ENCODE measurements at regions not wholly inside any gene's neighbourhood (a gene's known extent, or its start where the extent isn't known, plus 50 kb on each side); places are given as distances from the start of the nearest gene placed in this dataset.
A peak's percentile ranks its signal among the peaks of the same experiment; 100 is the strongest.

DNA sequence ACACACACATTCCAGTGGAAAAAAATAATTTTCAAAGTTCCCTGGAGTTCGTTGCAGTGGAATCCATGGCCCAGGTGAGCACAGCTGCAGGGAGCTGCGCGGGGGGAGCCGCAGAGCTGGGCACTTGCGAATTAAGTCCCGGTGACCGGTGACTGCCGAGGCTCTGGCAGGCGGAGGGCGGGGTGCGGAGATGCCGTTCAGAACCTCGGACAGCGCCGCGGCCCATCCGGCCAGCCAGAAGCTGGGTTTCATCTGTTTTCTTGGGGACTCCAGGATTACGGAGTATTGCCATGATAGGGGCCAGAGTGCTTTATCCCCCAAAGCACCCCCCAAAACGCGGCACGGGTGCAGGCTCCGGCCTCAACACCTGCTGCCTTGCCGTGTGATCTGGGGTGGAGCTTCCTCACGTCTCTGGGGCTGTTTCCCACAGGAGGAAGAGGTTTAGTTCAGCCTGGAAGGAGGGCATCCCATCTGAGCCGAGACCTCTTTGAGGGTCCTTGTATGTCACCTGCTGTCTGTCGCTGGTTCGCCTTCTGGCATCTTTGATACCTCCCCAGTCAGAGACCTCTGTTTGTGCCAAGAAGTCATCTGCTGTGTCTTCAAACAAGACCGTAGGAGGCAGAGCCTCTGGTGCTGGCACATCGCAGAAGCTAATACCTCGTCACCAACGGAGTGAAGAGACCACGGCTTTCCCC, 99.4 kb downstream of the YTHDF1 start:
- ChIA-PET POLR2A (no interaction called here), CTCF (interaction anchor here (0.7 kb wide), 1 partner anchor 66 kb away, joined by 3 read pairs; no protein-coding TSS in a partner anchor)
- DNase-seq (ENCODE audit: extremely low spot score), result peak; percentile 52
- TF ChIP-seq CTCF (IDR thresholded peaks at IDR 0.05; ENCODE audit: control extremely low read depth, extremely low read depth, low read depth, missing control alignments), result no peak

- no peak for DNase-seq (ENCODE audit: extremely low spot score)
- ChIA-PET CTCF (no interaction called here), POLR2A (no interaction called here)
- no peak for TF ChIP-seq CTCF (IDR thresholded peaks at IDR 0.05; ENCODE audit: control extremely low read depth, extremely low read depth, low read depth, missing control alignments)
Observed at GRCh38 chr20:63115651-63116411, 100.1 kb downstream of the YTHDF1 start.

- TF ChIP-seq CTCF (IDR thresholded peaks at IDR 0.05; ENCODE audit: control extremely low read depth, extremely low read depth, low read depth, missing control alignments), result no peak
- no peak for DNase-seq (ENCODE audit: extremely low spot score)
- POLR2A ChIA-PET, result no interaction called here
- CTCF ChIA-PET, result no interaction called here
Observed at GRCh38 chr20:63114693-63115311, 101.1 kb downstream of the YTHDF1 start.

- no peak for TF ChIP-seq CTCF (IDR thresholded peaks at IDR 0.05; ENCODE audit: control extremely low read depth, extremely low read depth, low read depth, missing control alignments)
- ChIA-PET POLR2A (no interaction called here), CTCF (no interaction called here)
- no peak for DNase-seq (ENCODE audit: extremely low spot score)
Observed at GRCh38 chr20:63114006-63114692, 101.8 kb downstream of the YTHDF1 start.

GRCh38 chr20:63112491-63113219, 103.3 kb downstream of the YTHDF1 start:
- ChIA-PET CTCF (no interaction called here), POLR2A (no interaction called here)
- TF ChIP-seq CTCF (IDR thresholded peaks at IDR 0.05; ENCODE audit: control extremely low read depth, extremely low read depth, low read depth, missing control alignments), result no peak
- no peak for DNase-seq (ENCODE audit: extremely low spot score)

DNA sequence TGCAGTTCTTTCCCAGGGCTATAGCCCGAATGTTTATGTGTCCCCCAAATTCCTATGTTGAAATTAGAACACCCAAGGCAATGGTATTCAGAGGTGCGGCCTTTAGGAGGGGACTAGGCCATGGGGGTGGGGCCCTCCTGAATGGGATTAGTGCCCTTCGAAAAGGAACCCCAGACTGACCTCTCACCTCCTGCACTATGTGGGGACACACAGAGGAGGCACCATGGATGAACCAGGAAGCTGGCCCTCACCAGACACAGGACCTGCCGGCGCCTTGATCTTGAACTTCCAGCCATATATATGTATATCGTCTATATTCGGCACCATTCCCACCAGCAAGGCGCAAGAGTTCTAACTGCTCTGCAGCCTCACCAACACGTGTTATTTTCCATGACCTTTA, 101.5 kb upstream of the BHLHE23 start:
- CTCF ChIA-PET, result no interaction called here
- TF ChIP-seq CTCF (IDR thresholded peaks at IDR 0.05; ENCODE audit: control extremely low read depth, extremely low read depth, low read depth, missing control alignments), result no peak
- no peak for DNase-seq (ENCODE audit: extremely low spot score)
- POLR2A ChIA-PET, result no interaction called here
